Stimulated activated naive CD8-positive, alpha-beta T cell treated with anti-CD3 and anti-CD28 coated beads, Interleukin-15, Interleukin-2, amounts not matched to agents 100 ng/mL and 50 ng/mL, for 24 hours (primary cell): ENCODE measurements at regions not wholly inside any gene's neighbourhood (a gene's known extent, or its start where the extent isn't known, plus 50 kb on each side); places are given as distances from the start of the nearest gene placed in this dataset.
"Not testable (repeated sequence)": the region's sequence is repeated elsewhere in the genome, so short reads cannot be mapped to it uniquely, and the experiment has no call there.

Source experiments
- H3K27ac Mint-ChIP-seq: one replicate; pipeline ENCODE4 v1.8.0; 2021; ENCODE audit warnings: mild to moderate bottlenecking, mixed read lengths
- H3K27me3 Mint-ChIP-seq: one replicate; pipeline ENCODE4 v1.8.0; 2021; ENCODE audit warnings: mixed read lengths
- H3K36me3 Mint-ChIP-seq: one replicate; pipeline ENCODE4 v1.8.0; 2021; ENCODE audit warnings: low read depth, mixed read lengths
- H3K4me1 Mint-ChIP-seq: one replicate; pipeline ENCODE4 v1.8.0; 2021; ENCODE audit warnings: low read depth, mixed read lengths
- H3K4me3 Mint-ChIP-seq: one replicate; pipeline ENCODE4 v1.8.0; 2021; ENCODE audit warnings: mild to moderate bottlenecking, mixed read lengths
- H3K9me3 Mint-ChIP-seq: one replicate; pipeline ENCODE4 v1.8.0; 2021; ENCODE audit warnings: mixed read lengths

GRCh38 chr5:14038341-14038959, 94.0 kb upstream of the DNAH5 start:
- Mint-ChIP-seq H3K4me1 (peaks cover 7% of the 10 kb centered on the region), H3K9me3 (no peaks in the 10 kb centered on the region), H3K27me3 (peaks cover 26% of the 10 kb centered on the region), H3K36me3 (no peaks in the 10 kb centered on the region), H3K27ac (no peak overlapping the region), H3K4me3 (no peak overlapping the region)

- Mint-ChIP-seq H3K27ac (no peak overlapping the region), H3K4me1 (peaks cover 7% of the 10 kb centered on the region), H3K27me3 (peaks cover 26% of the 10 kb centered on the region), H3K9me3 (no peaks in the 10 kb centered on the region), H3K4me3 (no peak overlapping the region), H3K36me3 (no peaks in the 10 kb centered on the region)
Measured at GRCh38 chr5:14036947-14037346, 92.5 kb upstream of the DNAH5 start.

- Mint-ChIP-seq H3K4me3 (no peak overlapping the region), H3K9me3 (no peaks in the 10 kb centered on the region), H3K27me3 (peaks cover 26% of the 10 kb centered on the region), H3K36me3 (no peaks in the 10 kb centered on the region), H3K4me1 (peaks cover 7% of the 10 kb centered on the region), H3K27ac (no peak overlapping the region)
Measured at GRCh38 chr5:14036514-14036913, 92.0 kb upstream of the DNAH5 start.

GRCh38 chr5:14035859-14036503, 91.5 kb upstream of the DNAH5 start:
- no peak overlapping the region for H3K27ac Mint-ChIP-seq
- no peaks in the 10 kb centered on the region for H3K36me3 Mint-ChIP-seq
- no peak overlapping the region for H3K4me3 Mint-ChIP-seq
- H3K9me3 Mint-ChIP-seq, result no peaks in the 10 kb centered on the region
- H3K27me3 Mint-ChIP-seq, result peaks cover 26% of the 10 kb centered on the region
- peaks cover 7% of the 10 kb centered on the region for H3K4me1 Mint-ChIP-seq

GRCh38 chr5:14034963-14035362, 90.5 kb upstream of the DNAH5 start:
- H3K36me3 Mint-ChIP-seq, result no peaks in the 10 kb centered on the region
- no peak overlapping the region for H3K4me3 Mint-ChIP-seq
- H3K9me3 Mint-ChIP-seq, result no peaks in the 10 kb centered on the region
- H3K27ac Mint-ChIP-seq, result no peak overlapping the region
- peaks cover 7% of the 10 kb centered on the region for H3K4me1 Mint-ChIP-seq
- H3K27me3 Mint-ChIP-seq, result peaks cover 26% of the 10 kb centered on the region

- no peak overlapping the region for H3K27ac Mint-ChIP-seq
- H3K4me3 Mint-ChIP-seq, result no peak overlapping the region
- H3K4me1 Mint-ChIP-seq, result peaks cover 7% of the 10 kb centered on the region
- H3K27me3 Mint-ChIP-seq, result peaks cover 26% of the 10 kb centered on the region
- H3K9me3 Mint-ChIP-seq, result no peaks in the 10 kb centered on the region
- H3K36me3 Mint-ChIP-seq, result no peaks in the 10 kb centered on the region
Measured at GRCh38 chr5:14032918-14033317, 88.4 kb upstream of the DNAH5 start.

- Mint-ChIP-seq H3K27ac (no peak overlapping the region), H3K36me3 (no peaks in the 10 kb centered on the region), H3K4me3 (no peak overlapping the region), H3K27me3 (peaks cover 3% of the 10 kb centered on the region), H3K9me3 (no peaks in the 10 kb centered on the region), H3K4me1 (no peaks in the 10 kb centered on the region)
Measured at GRCh38 chr5:14028938-14029584, 84.6 kb upstream of the DNAH5 start.

- no peak overlapping the region for H3K27ac Mint-ChIP-seq
- no peaks in the 10 kb centered on the region for H3K4me1 Mint-ChIP-seq
- H3K36me3 Mint-ChIP-seq, result no peaks in the 10 kb centered on the region
- no peaks in the 10 kb centered on the region for H3K27me3 Mint-ChIP-seq
- H3K9me3 Mint-ChIP-seq, result no peaks in the 10 kb centered on the region
- H3K4me3 Mint-ChIP-seq, result no peak overlapping the region
Measured at GRCh38 chr5:14028188-14028587, 83.7 kb upstream of the DNAH5 start.

GRCh38 chr5:14025569-14026286, 81.2 kb upstream of the DNAH5 start:
- Mint-ChIP-seq H3K36me3 (no peaks in the 10 kb centered on the region), H3K4me3 (no peak overlapping the region), H3K27ac (no peak overlapping the region), H3K9me3 (no peaks in the 10 kb centered on the region), H3K4me1 (no peaks in the 10 kb centered on the region), H3K27me3 (no peaks in the 10 kb centered on the region)

- Mint-ChIP-seq H3K27ac (no peak overlapping the region), H3K4me1 (no peaks in the 10 kb centered on the region), H3K4me3 (no peak overlapping the region), H3K9me3 (no peaks in the 10 kb centered on the region), H3K27me3 (peaks cover 3% of the 10 kb centered on the region), H3K36me3 (no peaks in the 10 kb centered on the region)
Measured at GRCh38 chr5:14022971-14023370, 78.5 kb upstream of the DNAH5 start.

- not testable (repeated sequence) for H3K27me3 Mint-ChIP-seq, H3K9me3 Mint-ChIP-seq, H3K36me3 Mint-ChIP-seq, H3K4me1 Mint-ChIP-seq, H3K4me3 Mint-ChIP-seq, H3K27ac Mint-ChIP-seq
Measured at GRCh38 chr5:14020944-14021343, 76.5 kb upstream of the DNAH5 start.

- Mint-ChIP-seq H3K27me3 (peaks cover 3% of the 10 kb centered on the region), H3K27ac (no peak overlapping the region), H3K4me1 (no peaks in the 10 kb centered on the region), H3K9me3 (no peaks in the 10 kb centered on the region), H3K4me3 (no peak overlapping the region), H3K36me3 (no peaks in the 10 kb centered on the region)
Measured at GRCh38 chr5:14019768-14020290, 75.3 kb upstream of the DNAH5 start.

GRCh38 chr5:14017904-14018303, 73.4 kb upstream of the DNAH5 start:
- Mint-ChIP-seq H3K27me3 (peaks cover 12% of the 10 kb centered on the region), H3K4me3 (no peak overlapping the region), H3K27ac (no peak overlapping the region), H3K4me1 (no peaks in the 10 kb centered on the region), H3K36me3 (no peaks in the 10 kb centered on the region), H3K9me3 (no peaks in the 10 kb centered on the region)

GRCh38 chr5:14016549-14016948, 72.1 kb upstream of the DNAH5 start:
- Mint-ChIP-seq H3K9me3 (no peaks in the 10 kb centered on the region), H3K27me3 (peaks cover 23% of the 10 kb centered on the region), H3K4me1 (peaks cover 4% of the 10 kb centered on the region), H3K36me3 (no peaks in the 10 kb centered on the region), H3K27ac (no peak overlapping the region), H3K4me3 (no peak overlapping the region)
